SK-N-SH treated with all-trans-retinoic acid at 6 μM for 48 hours (cell line): ENCODE measurements at regions not wholly inside any gene's neighbourhood (a gene's known extent, or its start where the extent isn't known, plus 50 kb on each side); places are given as distances from the start of the nearest gene placed in this dataset.

Source experiments
- PATZ1 ChIP-seq: fragments of 250-450 bp; sonication (Bioruptor Pico); IDR thresholded peaks from 2 replicates; pipeline ENCODE4 v1.8.0; 2020; ENCODE audit warnings: mild to moderate bottlenecking, moderate library complexity, borderline replicate concordance
- TSHZ2 ChIP-seq: fragments of 250-450 bp; sonication (Bioruptor Pico); IDR thresholded peaks from 2 replicates; pipeline ENCODE4 v1.5.0; 2020; ENCODE audit warnings: mild to moderate bottlenecking, moderate library complexity
- ZNF565 ChIP-seq: fragments of 450-650 bp; formaldehyde crosslinking; conservative IDR thresholded peaks from 2 replicates; pipeline ENCODE4 v1.5.0; 2020; ENCODE audit warnings: low read depth, mild to moderate bottlenecking, moderate library complexity
- ZNF70 ChIP-seq: fragments of 450-650 bp; formaldehyde crosslinking; IDR thresholded peaks from 2 replicates; pipeline ENCODE4 v1.5.0; 2020; ENCODE audit warnings: mild to moderate bottlenecking, moderate library complexity
- ZNF8 ChIP-seq: fragments of 450-650 bp; formaldehyde crosslinking; IDR thresholded peaks from 2 replicates; pipeline ENCODE4 v1.5.0; 2020; ENCODE audit warnings: mild to moderate bottlenecking, moderate library complexity

DNA sequence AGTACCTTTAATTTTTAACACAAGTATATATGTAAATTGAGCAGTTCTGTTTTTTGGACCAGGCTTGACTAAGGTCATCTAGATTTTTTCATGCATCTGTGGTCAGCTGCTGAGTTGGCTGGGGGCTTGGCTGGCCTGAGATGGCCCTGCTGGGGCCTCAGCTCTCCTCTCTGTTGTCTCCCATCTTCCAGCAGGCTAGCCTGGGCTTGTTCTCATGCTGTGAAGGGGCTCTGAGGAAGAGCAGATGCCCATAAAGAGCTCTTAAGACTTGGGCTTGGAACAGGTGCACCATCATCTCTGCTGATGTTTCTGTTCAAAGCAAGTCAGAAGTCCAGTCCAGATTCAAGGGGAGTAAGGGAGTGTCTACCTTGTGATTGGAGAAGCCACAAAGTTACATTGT lies 51.2 kb upstream of the TNR start:
- TF ChIP-seq ZNF70 (CRISPR knock-in tag) (no peak), ZNF8 (no peak), TSHZ2 (CRISPR knock-in tag) (no peak), ZNF565 (CRISPR knock-in tag) (no peak), PATZ1 (CRISPR knock-in tag) (no peak)
